Ammon's horn (tissue), 1 donor: ENCODE measurements at regions not wholly inside any gene's neighbourhood (a gene's known extent, or its start where the extent isn't known, plus 50 kb on each side); places are given as distances from the start of the nearest gene placed in this dataset.

Experiments
- DNase-seq: peaks from one replicate; pipeline ENCODE4 v3.0.0-alpha.2; 2016; ENCODE audit warnings: low spot score

GRCh38 chr19:31664096-31664495 is 314.9 kb upstream of the TSHZ3 start:
- DNase-seq: no peak

- no peak for DNase-seq
Observed at GRCh38 chr19:31664997-31665396, 315.8 kb upstream of the TSHZ3 start.

GRCh38 chr19:31666126-31666525 is 316.9 kb upstream of the TSHZ3 start:
- DNase-seq: no peak

- DNase-seq: no peak
Observed at GRCh38 chr19:31667106-31667505, 317.9 kb upstream of the TSHZ3 start.

- no peak for DNase-seq
Observed at GRCh38 chr19:31668921-31669320, 319.7 kb upstream of the TSHZ3 start.

- DNase-seq: no peak
Observed at GRCh38 chr19:31670931-31671330, 321.7 kb upstream of the TSHZ3 start.

- DNase-seq: no peak
Observed at GRCh38 chr19:31671411-31672035, 322.3 kb upstream of the TSHZ3 start.

GRCh38 chr19:31674503-31675192 is 325.4 kb upstream of the TSHZ3 start:
- DNase-seq: no peak

GRCh38 chr19:31675193-31675913 is 326.1 kb upstream of the TSHZ3 start:
- no peak for DNase-seq

GRCh38 chr19:31676271-31677004 is 327.2 kb upstream of the TSHZ3 start:
- DNase-seq: no peak

- DNase-seq: no peak
Observed at GRCh38 chr19:31678421-31678820, 329.2 kb upstream of the TSHZ3 start.

GRCh38 chr19:31681121-31681520 is 331.9 kb upstream of the TSHZ3 start:
- no peak for DNase-seq

GRCh38 chr19:31693131-31693932 is 344.1 kb upstream of the TSHZ3 start:
- no peak for DNase-seq

- DNase-seq: no peak
Observed at GRCh38 chr19:31693933-31694269, 344.7 kb upstream of the TSHZ3 start.

GRCh38 chr19:31694761-31695160 is 345.5 kb upstream of the TSHZ3 start:
- no peak for DNase-seq

GRCh38 chr19:31699421-31699820 is 350.2 kb upstream of the TSHZ3 start:
- DNase-seq: no peak

GRCh38 chr19:31701146-31701545 is 351.9 kb upstream of the TSHZ3 start:
- DNase-seq: no peak

GRCh38 chr19:31705656-31706055 is 356.4 kb upstream of the TSHZ3 start:
- DNase-seq: no peak

- DNase-seq: no peak
Observed at GRCh38 chr19:31706131-31706530, 356.9 kb upstream of the TSHZ3 start.

- DNase-seq: no peak
Observed at GRCh38 chr19:31706691-31707620, 357.7 kb upstream of the TSHZ3 start.

- no peak for DNase-seq
Observed at GRCh38 chr19:31708520-31708919, 359.3 kb upstream of the TSHZ3 start.
